NB4 (cell line): ENCODE measurements at regions not wholly inside any gene's neighbourhood (a gene's known extent, or its start where the extent isn't known, plus 50 kb on each side); places are given as distances from the start of the nearest gene placed in this dataset.
"Not testable (repeated sequence)": the region's sequence is repeated elsewhere in the genome, so short reads cannot be mapped to it uniquely, and the experiment has no call there.

ENCODE experiments used
- DNase-seq: peaks from one replicate; pipeline ENCODE4 v3.0.0; 2010; ENCODE audit warnings: low read depth
- H3K4me3 ChIP-seq: one replicate; pipeline ENCODE4 v1.5.1; 2011; ENCODE audit warnings: mild to moderate bottlenecking, low read depth, low read length, moderate library complexity
- CTCF ChIP-seq: IDR thresholded peaks from one replicate; pipeline ENCODE4 v1.5.1; 2012; ENCODE audit warnings: low read depth, low read length
- MAX ChIP-seq: IDR thresholded peaks from 2 replicates; pipeline ENCODE4 v1.6.1; 2011; ENCODE audit warnings: low read depth, low read length
- MYC ChIP-seq: IDR thresholded peaks from 2 replicates; pipeline ENCODE4 v1.6.1; 2011; ENCODE audit warnings: low read depth, low read length
- POLR2A ChIP-seq: IDR thresholded peaks from 2 replicates; pipeline ENCODE4 v1.6.1; 2011; ENCODE audit warnings: mild to moderate bottlenecking; ENCODE audit not compliant: insufficient read length; ENCODE audit errors: extremely low read depth

- TF ChIP-seq MYC (no peak), CTCF (no peak), POLR2A (no peak), MAX (no peak)
- no peak overlapping the region for H3K4me3 ChIP-seq
- DNase-seq: no peak
Observed at GRCh38 chr9:68608763-68609162, 68.1 kb upstream of the TMEM252 start.

- DNase-seq: no peak
- H3K4me3 ChIP-seq: no peak overlapping the region
- no peak for TF ChIP-seq POLR2A
- no peak for TF ChIP-seq MAX
- no peak for TF ChIP-seq CTCF
- no peak for TF ChIP-seq MYC
Observed at GRCh38 chr9:68609901-68610415, 69.3 kb upstream of the TMEM252 start.

- no peak for TF ChIP-seq MYC
- no peak for TF ChIP-seq CTCF
- TF ChIP-seq POLR2A: no peak
- no peak for TF ChIP-seq MAX
- H3K4me3 ChIP-seq: no peak overlapping the region
- DNase-seq: no peak
Observed at GRCh38 chr9:68614121-68614520, 73.4 kb upstream of the TMEM252 start.

GRCh38 chr9:68617011-68617410, 76.3 kb upstream of the TMEM252 start:
- not testable (repeated sequence) for H3K4me3 ChIP-seq, DNase-seq

- DNase-seq: no peak
- H3K4me3 ChIP-seq: no peak overlapping the region
- TF ChIP-seq MAX (no peak), POLR2A (no peak), CTCF (no peak), MYC (no peak)
Observed at GRCh38 chr9:68619072-68619471, 78.4 kb upstream of the TMEM252 start.

GRCh38 chr9:68619636-68620035, 79.0 kb upstream of the TMEM252 start:
- DNase-seq: no peak
- H3K4me3 ChIP-seq: no peak overlapping the region
- TF ChIP-seq MAX: no peak
- no peak for TF ChIP-seq CTCF
- TF ChIP-seq MYC: no peak
- TF ChIP-seq POLR2A: no peak
